Stimulated activated CD4-positive, alpha-beta T cell treated with anti-CD3 and anti-CD28 coated beads, Interleukin-1b, Interleukin-23, amount 100 ng/mL, for 48 hours (primary cell): ENCODE measurements at regions not wholly inside any gene's neighbourhood (a gene's known extent, or its start where the extent isn't known, plus 50 kb on each side); places are given as distances from the start of the nearest gene placed in this dataset.
"Not testable (repeated sequence)": the region's sequence is repeated elsewhere in the genome, so short reads cannot be mapped to it uniquely, and the experiment has no call there.

ENCODE experiments used
- DNase-seq: peaks from one replicate; pipeline ENCODE4 v3.0.0-alpha.2; 2020

DNA sequence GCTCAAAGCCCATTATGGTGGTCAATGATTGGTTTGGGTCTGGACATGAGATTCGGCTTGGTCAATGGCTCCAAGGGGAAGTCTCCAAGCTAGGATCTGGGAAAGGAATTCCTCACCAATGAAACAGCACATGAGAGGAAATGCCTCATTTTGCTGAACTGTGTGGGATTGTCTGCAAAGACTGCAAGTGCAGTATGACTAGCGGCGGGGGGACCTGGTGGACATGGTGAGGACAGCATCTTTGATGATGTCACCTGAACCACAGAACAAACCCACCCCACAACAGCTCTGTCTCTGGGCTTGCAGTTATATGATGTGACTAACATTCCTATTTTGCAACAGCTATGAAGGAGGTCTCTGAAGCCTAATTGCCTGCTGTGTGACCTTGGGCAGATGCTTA, 50.6 kb upstream of the NKD1 start:
- no peak for DNase-seq

DNA sequence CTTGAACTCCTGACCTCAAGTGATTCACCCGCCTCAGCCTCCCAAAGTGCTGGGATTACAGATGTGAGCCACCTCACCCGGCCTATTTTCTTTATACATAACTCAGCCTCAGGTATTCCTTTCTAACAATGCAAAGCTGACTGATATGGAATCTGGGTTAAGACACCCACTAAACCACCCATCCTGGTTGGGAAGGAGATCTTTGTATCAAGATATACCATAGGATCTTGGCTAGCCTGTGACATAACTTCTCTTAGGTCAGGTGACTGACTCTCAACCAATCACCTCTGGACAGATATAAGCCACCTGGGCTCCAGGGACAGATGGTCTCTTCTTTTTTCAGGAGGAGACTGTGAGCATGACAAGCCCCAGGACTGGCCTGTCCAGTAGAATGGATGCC, 51.2 kb upstream of the NKD1 start:
- DNase-seq = no peak

DNA sequence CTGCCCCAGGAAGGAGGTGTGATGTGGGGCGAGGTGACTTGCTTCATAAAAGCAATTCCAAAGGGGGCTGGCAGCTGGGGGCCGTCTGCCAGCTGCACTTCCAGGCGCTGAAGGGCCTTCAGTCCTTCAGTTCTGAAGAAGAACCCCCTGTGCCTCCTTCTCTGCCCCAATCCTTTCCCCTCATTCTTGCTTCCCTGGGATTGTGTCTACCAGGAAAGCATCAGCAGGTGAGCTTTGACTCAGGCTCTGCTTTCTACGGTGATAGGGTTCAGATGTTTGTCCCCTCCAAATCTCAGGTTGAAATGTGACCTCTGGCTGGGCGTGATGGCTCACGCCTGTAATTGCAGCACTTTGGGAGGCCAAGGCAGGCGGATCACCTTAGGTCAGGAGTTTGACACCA, 52.5 kb upstream of the NKD1 start:
- no peak for DNase-seq

DNA sequence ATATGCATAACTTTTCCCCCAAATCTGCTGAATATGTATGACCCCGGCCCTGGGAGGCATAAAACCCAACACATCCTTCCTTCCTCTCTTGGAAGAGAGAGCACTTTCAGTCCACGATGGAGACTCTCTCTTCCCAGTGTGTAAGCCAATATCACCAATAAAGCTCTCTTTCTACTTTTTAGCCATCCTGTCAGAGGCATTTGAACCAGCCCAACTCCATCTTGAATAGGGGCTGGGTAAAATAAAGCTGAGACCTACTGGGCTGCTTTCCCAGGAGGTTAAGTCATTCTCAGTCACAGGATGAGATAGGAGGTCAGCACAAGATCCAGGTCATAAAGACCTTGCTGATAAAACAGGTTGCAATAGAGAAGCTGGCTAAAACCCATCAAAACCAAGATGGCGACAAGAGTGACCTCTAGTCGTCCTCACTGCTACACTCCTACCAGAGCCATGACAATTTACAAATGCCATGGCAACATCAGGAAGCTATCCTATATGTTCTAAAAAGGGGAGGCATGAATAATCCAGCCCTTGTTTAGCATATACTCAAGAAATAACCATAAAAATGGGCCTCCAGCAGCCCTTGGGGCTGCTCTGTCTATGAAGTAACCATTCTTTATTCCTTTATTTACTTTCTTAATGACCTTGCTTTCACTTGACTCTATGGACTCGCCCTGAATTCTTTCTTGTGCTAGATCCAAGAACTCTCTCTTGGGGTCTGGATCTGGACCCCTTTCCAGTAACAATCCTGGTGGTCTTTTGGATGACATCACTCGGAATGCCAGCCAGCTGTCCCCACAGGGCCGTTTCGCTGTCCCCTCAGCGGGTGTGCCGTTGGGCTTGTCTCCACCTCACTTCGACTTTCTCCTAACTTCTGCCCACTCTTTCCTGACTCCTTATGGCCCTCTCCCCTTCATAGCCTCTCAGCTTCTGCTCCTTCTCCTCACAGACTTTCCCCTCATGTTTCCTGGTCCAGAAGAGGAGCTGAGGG, 53.4 kb upstream of the NKD1 start:
- no peak for DNase-seq

DNA sequence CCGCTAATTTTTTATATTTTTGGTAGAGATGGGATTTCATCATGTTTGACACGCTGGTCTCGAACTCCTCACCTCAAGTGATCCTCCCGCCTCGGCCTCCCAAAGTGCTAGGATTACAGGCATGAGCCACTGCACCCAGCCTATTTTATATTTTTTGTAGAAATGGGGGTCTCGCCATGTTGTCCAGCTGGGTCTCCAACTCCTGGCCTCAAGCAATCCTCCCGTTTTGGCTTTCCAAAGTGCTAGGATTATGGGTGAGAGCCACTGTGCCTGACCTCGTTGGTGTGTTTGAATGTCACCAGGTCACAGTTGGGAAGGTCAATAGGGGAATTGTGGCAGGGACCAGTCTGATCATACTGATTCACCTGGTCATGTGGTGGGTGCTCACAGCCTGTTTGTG, 56.7 kb upstream of the NKD1 start:
- no peak for DNase-seq

DNA sequence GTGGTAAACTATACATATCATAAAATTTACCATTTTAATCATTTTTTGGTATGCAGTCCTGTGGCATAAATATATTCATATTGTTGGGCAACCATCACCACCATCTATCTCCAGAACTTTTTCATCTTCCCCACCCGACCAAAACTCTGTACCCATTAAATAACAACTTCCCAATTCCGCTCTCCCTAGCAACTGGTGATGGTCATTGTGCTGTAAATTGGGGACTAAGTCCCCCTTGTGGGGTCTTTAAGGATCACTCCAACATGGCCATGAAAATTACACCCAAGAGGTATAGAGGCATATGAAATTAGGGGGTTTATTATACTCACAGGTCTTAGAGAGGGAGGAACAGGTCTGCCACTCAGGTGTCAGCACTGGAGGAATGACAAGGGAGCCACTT, 57.4 kb upstream of the NKD1 start:
- no peak for DNase-seq

DNA sequence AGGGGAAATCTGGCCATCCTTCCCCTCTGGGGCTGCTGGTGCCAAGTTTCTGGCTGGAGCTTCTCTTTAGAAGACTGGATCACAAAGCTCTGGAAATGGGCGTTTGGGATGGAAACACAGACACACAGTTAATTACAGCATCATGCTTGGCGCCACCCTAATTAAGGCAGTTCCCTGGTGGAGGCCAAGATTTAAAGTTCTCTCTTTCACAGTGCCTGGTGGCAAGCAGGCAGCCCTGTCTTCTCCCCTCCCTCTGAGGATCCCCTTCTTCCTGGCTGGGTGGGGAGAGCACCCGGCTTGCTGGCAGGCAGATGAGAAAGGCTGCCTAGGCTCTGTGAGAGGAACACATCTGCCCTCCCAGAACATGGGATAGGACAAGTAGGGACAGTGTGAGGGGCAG, 59.0 kb upstream of the NKD1 start:
- DNase-seq = no peak

DNA sequence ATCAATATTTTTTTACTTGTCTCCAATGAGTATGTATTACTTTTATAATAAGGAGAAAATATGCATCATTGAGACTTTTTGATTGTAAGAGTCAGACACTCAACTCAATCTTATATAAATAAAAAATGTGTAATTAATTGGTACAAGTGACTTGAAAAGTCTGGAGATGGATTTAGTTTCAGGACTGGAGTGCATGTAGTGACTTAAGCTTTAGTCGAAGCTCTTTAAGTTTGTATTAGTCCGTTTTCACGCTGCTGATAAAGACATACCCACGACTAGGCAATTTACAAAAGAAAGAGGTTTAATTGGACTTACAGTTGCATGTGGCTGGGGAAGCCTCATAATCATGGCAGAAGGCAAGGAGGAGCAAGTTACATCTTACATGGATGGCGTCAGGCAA, 60.7 kb upstream of the NKD1 start:
- no peak for DNase-seq

DNA sequence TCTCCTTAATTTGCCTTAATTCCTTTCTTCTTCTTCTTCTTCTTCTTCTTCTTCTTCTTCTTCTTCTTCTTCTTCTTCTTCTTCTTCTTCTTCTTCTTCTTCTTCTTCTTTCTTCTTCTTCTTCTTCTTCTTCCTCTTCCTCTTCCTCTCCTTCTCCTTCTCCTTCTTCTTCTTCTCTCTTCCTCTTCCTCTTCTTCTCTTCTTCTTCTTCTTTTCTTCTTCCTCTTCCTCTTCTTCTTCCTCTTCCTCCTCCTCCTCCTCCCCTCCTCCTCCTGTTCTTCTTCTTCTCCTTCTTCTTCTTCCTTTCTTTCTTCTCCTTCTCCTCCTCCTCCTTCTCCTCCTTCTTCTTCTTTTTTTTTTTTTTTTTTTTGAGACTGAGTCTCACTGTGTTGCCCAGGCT, 62.0 kb upstream of the NKD1 start:
- not testable (repeated sequence) for DNase-seq

DNA sequence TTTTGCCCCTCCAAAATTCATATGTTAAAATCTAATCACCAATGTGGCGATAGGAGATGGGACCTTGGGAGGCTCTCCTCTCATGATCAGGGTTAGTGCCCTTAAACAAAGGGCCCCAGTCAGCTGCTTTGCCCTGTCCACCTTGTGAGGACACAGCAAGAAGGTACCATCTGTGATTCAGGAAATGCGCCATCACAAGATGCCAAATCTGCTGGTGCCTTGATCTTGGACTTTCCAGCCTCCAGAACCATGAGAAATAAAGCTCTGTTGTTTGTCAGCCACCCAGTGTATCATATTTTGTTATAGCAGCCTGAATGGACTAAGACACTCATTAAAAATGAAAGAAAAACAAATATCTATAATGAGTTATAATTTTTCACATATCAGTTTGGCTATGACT, 63.0 kb upstream of the NKD1 start:
- no peak for DNase-seq

DNA sequence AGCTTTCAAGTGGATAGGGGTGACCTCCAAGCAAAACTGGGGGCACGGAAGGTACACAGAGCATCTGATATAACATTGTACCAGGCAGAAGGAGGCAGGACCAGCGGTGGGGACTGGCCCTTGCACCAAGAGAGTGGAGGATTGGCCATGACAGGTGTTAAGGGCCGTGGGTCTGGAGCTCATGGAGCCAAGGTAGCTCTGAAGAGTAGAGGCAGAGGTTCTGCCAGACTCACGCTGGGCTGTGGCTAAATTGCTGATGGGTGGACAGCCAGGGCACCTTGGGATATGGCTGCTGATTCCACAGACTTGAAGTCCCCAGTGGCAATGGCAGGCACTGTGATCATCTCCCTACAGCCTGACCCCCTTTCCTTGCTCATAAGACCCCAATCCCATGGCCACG, 65.9 kb upstream of the NKD1 start:
- DNase-seq = no peak

DNA sequence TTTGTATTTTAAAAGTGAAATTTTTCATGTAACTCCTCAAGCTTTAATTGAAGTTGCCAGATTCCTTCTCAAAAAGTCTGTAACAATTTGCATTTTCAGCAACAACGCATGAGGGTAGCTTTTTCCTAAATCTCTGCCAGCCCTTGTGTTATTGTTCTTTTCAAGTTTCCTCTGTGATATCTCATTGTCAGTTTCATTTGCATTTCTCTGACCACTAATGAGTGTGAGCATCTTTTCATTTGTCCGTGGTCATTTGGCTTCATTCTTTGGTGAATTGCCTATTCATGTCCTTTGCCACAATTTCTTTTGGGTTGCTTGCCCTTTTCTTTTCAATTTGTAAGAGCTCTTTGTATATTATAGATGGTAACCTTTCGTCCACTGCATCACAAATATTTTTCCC, 68.0 kb upstream of the NKD1 start:
- no peak for DNase-seq

DNA sequence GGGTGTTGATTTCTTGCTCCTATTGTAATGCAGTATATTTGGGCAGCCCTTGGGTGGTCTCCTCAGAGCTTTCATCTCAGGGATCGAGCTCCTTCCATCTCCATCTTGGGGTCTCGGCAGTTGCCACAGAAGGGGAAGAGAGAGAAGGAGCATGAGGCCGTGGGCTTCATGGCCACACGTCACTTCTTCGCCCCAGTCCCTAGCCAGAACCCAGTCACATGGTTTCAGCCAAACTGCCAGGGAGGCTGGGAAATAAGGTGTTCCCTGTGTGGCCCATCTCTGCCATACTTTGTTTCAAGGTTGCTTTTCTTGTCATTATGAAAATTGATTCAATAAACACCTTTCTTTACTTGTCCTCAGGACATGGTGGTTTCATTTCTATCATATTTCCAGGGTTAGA, 68.4 kb upstream of the NKD1 start:
- no peak for DNase-seq

DNA sequence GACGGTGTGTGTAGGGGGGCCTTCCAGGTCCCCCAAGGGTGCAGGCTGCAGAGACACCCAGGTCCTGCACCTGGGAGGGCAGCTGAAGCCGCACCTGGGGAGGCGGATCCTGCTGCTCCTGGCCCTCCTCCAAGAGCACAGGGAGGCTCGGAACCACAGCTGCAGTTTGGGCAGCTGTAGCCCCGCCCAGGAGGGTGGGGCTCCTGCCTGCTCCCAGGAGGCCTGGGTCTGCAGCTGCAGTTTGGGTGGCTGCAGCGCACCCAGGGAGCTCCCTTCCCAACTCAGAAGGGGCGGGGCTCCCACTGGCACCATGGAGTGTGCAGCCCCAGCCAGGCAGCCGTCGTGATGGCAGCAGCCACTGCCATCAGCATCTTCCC, 69.4 kb upstream of the NKD1 start:
- no peak for DNase-seq

DNA sequence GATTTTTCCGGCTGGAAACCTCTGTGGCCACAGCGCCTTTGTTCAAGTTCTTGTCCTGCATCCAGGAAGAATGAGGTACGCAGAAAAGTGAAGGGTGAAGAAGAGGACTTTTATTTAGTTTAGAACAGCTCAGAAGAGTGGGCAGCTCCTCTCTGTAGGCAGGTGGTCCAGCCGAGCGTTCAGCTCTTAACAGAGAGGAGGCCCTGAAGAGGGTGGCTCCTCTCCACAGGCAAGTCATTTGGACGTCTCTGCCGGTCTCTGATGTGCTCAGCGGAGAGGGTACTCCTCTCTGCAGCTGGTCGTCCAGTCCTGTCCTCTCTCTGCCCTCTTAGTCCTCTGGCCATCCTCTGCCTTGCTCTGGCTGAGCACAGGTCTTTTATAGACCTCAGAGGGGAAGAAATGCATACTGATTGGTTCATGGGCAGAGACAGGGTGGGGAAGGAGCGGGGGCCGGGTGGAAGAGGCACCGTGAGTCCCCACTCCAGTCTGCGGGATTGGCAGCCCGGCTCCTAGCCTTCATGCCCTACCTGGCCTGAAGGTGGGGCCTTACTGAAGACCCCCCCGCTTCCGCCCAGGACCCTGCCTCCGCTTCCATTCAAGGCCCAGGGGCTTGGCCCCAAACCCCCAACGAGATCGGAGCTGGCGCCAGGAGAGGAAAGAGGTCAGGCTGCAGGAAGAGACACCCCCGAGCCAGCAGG, 70.0 kb upstream of the NKD1 start:
- no peak for DNase-seq

DNA sequence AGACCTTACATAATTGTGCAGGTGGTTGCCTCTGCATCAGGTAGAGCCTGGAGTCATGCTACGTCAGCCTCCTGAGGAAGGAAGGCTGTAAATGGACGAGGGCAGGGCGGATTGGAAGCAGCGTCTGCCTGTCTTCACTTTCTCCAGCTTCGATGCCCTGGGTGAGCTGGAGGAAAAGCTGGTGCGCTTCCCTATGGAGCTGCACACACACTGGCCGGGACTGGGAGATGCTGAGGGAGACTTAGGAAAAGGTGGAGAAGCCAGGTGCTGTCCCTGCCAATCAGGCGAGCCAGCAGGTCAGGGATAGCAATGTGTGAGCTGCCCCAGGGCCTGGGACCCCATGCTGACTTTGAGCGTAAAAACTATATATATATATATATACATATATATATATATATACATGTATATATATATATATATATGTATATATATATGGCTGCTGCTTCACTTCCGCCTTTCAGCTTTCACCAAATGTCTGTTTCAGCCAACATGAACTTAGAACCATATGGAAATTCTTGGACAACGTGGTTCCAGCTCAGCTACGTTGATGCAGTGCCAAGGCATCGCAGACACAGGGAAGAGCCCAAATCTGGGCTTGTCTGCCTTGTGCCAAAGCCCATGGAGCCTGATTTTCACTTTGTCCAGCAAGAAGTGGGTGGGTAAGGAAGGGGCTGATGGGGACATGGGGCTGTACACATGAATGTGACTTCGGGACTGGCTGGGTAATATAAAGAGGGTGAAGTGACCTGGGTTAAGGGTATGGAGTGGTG, 71.5 kb upstream of the NKD1 start:
- DNase-seq = no peak

DNA sequence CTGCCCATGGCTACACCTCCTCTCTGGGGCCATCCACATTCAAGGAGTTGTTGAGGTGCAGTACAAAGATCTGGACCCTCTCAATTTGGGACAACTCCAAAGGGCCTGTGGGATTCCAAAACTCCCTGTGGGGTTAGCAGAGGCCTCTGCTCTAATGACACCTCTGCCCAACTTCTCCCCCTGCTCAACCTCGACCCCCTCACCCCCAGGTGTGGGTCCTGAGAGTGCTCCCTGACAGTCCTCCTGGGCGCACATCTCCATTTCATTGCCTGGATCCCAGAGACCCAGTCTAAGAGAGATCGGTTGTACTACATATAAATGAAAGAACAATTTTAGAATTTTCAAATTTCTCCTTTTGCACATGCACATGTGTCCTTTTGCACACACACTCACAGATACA, 73.0 kb upstream of the NKD1 start:
- no peak for DNase-seq

DNA sequence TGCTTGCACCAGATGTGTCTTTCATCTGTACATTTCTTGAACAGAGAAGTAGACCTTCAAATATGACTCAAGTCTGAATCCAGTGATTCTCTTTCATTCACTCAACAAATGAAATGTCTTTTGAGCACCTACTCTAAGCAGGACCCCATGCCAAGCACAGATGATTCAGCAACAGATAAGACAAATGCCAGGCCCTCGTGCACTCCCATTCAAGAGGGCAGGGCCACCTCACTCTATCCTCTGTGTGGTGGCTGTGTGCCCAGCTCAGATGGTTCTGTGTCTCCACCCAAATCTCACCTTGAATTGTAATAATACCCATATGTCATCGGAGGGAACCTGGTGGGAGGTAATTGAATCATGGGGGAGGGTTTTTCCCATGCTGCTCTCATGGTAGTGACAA, 74.1 kb upstream of the NKD1 start:
- DNase-seq = peak; percentile 59

DNA sequence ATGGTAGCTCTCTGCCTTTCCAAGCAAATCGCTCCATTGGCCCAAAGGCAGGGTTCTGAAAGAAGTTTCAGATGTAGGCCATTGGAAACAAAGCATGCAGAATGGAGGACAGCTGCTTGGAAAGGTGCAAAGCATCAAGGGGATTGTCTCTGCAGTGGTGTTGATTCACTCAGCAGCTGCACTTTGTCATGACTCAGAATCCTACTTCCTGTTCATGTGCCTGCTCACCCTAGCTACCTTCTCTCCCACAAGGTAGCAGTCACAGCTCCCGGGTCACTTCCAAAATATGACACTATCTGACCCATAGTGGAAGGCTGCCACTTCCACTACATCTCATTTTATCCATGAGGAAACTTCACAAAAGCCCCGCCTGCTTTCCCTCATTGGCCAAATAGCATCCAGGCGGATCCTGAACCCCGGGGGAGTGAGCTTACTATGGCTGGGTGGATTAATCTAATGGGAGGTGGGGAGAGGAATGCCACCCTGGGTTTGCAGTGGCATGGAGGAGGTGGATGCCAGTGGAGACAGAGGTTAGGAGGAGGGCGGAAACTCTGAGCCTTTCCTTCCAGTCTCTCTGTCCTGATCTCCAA, 74.7 kb upstream of the NKD1 start:
- DNase-seq = peak; percentile 43

DNA sequence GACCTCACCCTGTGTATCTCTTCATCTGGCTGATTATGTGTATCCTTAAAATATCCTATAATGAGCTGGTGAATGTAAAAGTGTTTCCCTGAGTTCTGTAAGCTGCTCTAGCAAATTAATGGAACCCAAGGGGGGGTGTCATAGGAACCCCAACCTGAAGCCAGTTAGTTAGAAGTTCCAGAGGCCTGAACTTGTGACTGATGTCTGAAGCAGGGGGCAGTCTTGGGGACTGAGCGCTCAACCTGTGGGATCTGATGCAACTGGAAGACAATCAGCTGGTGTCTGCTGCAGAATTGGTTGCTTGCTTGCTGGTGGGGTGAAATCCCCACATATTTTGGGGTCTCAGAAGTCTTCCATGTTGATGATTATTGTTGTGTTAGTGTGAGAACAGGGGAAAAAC, 75.7 kb upstream of the NKD1 start:
- no peak for DNase-seq

DNA sequence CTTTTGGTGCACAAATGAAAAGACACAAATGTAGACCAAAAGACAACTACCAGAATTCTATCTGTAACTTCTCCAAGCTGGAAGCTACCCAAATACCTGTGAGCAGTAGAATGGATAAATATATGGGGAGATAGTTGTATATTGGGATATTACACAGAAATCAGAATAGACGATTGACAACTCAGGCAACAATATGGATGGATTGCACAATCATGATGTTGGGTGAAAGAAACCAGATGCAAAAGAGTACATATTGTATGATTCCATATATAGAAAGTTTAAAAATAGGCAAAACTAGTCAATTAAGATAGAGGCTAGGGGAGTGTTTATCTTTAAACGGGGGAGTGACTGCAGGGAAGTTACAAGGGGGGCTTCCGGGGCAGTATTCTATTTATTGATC, 77.5 kb upstream of the NKD1 start:
- no peak for DNase-seq

DNA sequence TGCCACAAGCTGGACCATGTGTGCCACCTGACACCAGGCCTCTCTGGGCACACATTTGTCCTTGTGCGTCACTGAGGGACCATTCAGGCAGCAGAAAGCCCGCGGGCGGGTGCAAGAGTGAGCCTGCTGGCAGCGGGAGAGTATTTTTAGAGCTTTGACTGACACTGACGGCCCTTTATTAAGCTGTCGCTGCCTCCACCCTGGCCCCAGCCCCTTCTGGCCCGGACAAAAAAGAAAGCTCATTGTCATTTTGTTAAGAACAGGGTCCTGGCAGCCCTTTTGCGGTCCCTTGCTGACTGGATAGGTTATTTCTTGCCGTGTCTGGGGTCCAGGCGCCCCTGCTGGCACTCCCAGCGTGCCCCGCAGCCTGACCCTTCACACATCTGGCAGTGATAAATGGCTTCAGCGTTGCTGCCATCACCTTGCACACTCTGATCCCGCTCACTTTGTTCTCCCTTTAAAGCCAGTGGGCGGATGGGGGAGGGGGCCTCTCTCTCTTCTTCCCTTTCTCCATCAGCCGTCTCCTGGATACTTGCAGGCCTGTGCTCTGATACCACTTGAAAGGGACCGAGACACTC, 78.4 kb upstream of the NKD1 start:
- DNase-seq = no peak
